LHCN-M2 (cell line): ENCODE measurements at regions not wholly inside any gene's neighbourhood (a gene's known extent, or its start where the extent isn't known, plus 50 kb on each side); places are given as distances from the start of the nearest gene placed in this dataset.

Source experiments
- DNase-seq: peaks from one replicate; pipeline ENCODE4 v3.0.0-alpha.2; 2012; ENCODE audit warnings: low read depth

- no peak for DNase-seq
Observed at GRCh38 chr21:15151385-15152103, 86.7 kb upstream of the NRIP1 start.

- no peak for DNase-seq
Observed at GRCh38 chr21:15152591-15152990, 87.8 kb upstream of the NRIP1 start.

- DNase-seq = no peak
Observed at GRCh38 chr21:15159382-15160020, 94.7 kb upstream of the NRIP1 start.

- DNase-seq = no peak
Observed at GRCh38 chr21:15160136-15160535, 95.3 kb upstream of the NRIP1 start.

GRCh38 chr21:15162921-15163320, 98.1 kb upstream of the NRIP1 start:
- DNase-seq = no peak

GRCh38 chr21:15164273-15164672, 99.5 kb upstream of the NRIP1 start:
- no peak for DNase-seq

GRCh38 chr21:15164678-15165303, 100.0 kb upstream of the NRIP1 start:
- peak; percentile 26 for DNase-seq

GRCh38 chr21:15170614-15171013, 105.8 kb upstream of the NRIP1 start:
- DNase-seq = no peak

- DNase-seq = peak; percentile 2
Observed at GRCh38 chr21:15171546-15171945, 106.7 kb upstream of the NRIP1 start.

- no peak for DNase-seq
Observed at GRCh38 chr21:15172963-15173362, 108.2 kb upstream of the NRIP1 start.

- no peak for DNase-seq
Observed at GRCh38 chr21:15174923-15175322, 110.1 kb upstream of the NRIP1 start.

- no peak for DNase-seq
Observed at GRCh38 chr21:15182731-15183130, 117.9 kb upstream of the NRIP1 start.

- DNase-seq = no peak
Observed at GRCh38 chr21:15183813-15184257, 119.0 kb upstream of the NRIP1 start.

- DNase-seq = no peak
Observed at GRCh38 chr21:15190412-15190811, 125.6 kb upstream of the NRIP1 start.

- DNase-seq = no peak
Observed at GRCh38 chr21:15190837-15191236, 126.0 kb upstream of the NRIP1 start.

GRCh38 chr21:15191342-15191741, 126.5 kb upstream of the NRIP1 start:
- DNase-seq = no peak

GRCh38 chr21:15192243-15192642, 127.4 kb upstream of the NRIP1 start:
- peak; percentile 67 for DNase-seq

GRCh38 chr21:15193937-15194336, 129.1 kb upstream of the NRIP1 start:
- DNase-seq = no peak

GRCh38 chr21:15195104-15195503, 130.3 kb upstream of the NRIP1 start:
- DNase-seq = no peak

GRCh38 chr21:15195768-15196167, 131.0 kb upstream of the NRIP1 start:
- no peak for DNase-seq

- peak; percentile 7 for DNase-seq
Observed at GRCh38 chr21:15197696-15198095, 132.9 kb upstream of the NRIP1 start.

GRCh38 chr21:15199414-15200383, 134.9 kb upstream of the NRIP1 start:
- DNase-seq = peak; percentile 53
